B cell (primary cell): ENCODE measurements at regions not wholly inside any gene's neighbourhood (a gene's known extent, or its start where the extent isn't known, plus 50 kb on each side); places are given as distances from the start of the nearest gene placed in this dataset.

Experiments used
- CTCF ChIP-seq: fragments of 200-600 bp; IDR thresholded peaks from one replicate; pipeline ENCODE4 v1.8.0; 2022; ENCODE audit warnings: antibody characterized with exemption, mild to moderate bottlenecking
- EZH2 ChIP-seq: IDR thresholded peaks from 2 replicates; pipeline ENCODE4 v1.6.1; 2012; ENCODE audit warnings: borderline replicate concordance, low read depth, mild to moderate bottlenecking, moderate library complexity, low read length; ENCODE audit not compliant: insufficient read depth, poor library complexity, severe bottlenecking

- TF ChIP-seq CTCF (no peak), EZH2 (no peak)
These were observed 136.4 kb upstream of the DEPDC1 start for GRCh38 chr1:68633141-68633919.
